ENCODE measurements at regions not wholly inside any gene's neighbourhood (a gene's known extent, or its start where the extent isn't known, plus 50 kb on each side); places are given as distances from the start of the nearest gene placed in this dataset.
"Not testable (repeated sequence)": the region's sequence is repeated elsewhere in the genome, so short reads cannot be mapped to it uniquely, and the experiment has no call there.

- not testable (repeated sequence) for DNase-seq
Observed at GRCh38 chr4:131734851-131735385, 1414.2 kb upstream of the PCDH10 start.

- not testable (repeated sequence) for DNase-seq
Observed at GRCh38 chr4:131738991-131739390, 1410.1 kb upstream of the PCDH10 start.

DNA sequence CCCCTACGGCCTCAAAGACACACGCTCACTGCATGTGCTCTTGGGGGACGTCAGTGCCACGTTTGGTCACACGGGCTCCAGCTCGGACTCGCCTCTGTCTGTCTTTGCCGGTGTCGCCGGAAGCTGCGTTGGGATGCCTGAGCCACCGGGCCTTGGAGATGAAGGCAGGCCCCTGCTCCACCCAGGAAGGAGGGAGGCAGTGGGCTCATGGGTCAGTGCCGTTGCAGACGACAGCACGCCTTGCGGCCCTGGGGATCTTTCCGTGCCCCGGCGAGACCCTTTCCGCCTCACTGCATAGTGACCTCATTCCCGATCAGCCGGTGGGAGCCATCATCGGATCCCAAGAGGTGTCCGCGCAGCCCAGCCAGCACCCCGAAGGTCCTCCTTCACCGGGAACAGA lies 1407.3 kb upstream of the PCDH10 start:
- not testable (repeated sequence) for DNase-seq

GRCh38 chr4:131742536-131743205 lies 1406.4 kb upstream of the PCDH10 start:
- not testable (repeated sequence) for DNase-seq

- not testable (repeated sequence) for DNase-seq
Observed at GRCh38 chr4:131743348-131743747, 1405.7 kb upstream of the PCDH10 start.

GRCh38 chr4:131747203-131747602 lies 1401.9 kb upstream of the PCDH10 start:
- DNase-seq = not testable (repeated sequence)

GRCh38 chr4:131749224-131749623 lies 1399.9 kb upstream of the PCDH10 start:
- not testable (repeated sequence) for DNase-seq

- not testable (repeated sequence) for DNase-seq
Observed at GRCh38 chr4:131750006-131750405, 1399.1 kb upstream of the PCDH10 start.

DNA sequence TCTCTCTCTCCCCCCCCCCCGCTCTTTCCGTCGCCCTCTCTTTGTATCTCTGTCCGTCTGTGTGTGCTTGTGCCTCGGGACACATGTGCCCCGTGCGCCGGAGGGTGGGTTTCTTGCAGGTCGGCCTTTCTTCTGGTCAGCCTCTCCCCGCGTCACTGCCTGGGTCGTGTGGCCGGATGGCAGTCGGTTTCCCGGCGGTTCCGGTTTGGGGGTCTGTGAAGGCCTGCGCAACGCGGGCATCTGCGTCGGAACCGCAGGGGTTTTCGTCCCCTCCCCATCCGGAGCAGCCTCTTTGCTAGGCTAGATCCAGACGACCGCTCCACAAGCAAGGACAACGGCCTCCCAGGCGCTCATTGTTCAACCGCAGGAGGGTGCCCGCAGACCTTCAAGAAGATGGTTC lies 1398.6 kb upstream of the PCDH10 start:
- DNase-seq = not testable (repeated sequence)

DNA sequence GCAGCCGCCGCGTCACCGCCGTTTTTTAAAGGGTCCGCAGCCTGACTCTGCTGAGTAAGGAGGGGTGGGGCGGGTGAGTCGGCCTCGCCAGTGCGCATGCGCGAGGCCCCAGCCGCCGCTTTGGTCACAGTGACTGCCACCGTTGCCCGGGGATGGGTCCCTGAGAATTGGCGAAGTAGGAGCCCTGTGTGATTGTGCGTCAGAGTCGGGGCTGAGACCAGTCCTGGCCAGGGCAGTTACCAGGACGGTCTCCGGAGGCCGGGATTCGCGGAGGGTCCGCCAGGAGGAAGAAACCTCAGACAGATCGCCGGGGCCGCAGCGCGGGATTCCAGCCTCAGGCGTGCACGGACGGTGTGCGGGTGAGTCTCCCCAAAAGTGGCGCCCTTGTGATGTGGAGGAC lies 1386.9 kb upstream of the PCDH10 start:
- not testable (repeated sequence) for DNase-seq

DNA sequence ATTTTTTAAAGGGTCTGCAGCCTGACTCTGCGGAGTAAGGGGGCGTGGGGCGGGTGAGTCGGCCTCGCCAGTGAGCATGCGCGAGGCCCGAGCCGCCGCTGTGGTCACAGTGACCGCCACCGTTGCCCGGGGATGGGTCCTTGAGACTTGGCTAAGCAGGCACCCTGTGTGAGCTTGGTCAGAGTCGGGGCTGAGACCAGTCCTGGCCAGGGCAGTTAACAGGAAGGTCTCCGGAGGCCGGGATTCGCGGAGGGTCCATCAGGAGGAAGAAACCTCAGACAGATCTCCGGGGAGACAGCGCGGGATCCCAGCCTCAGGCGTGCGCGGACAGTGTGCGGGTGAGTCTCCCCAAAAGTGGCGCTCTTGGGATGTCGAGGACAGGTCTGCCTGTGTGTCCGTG lies 1384.4 kb upstream of the PCDH10 start:
- no peak for DNase-seq

- DNase-seq = not testable (repeated sequence)
Observed at GRCh38 chr4:131774382-131774781, 1374.7 kb upstream of the PCDH10 start.

DNA sequence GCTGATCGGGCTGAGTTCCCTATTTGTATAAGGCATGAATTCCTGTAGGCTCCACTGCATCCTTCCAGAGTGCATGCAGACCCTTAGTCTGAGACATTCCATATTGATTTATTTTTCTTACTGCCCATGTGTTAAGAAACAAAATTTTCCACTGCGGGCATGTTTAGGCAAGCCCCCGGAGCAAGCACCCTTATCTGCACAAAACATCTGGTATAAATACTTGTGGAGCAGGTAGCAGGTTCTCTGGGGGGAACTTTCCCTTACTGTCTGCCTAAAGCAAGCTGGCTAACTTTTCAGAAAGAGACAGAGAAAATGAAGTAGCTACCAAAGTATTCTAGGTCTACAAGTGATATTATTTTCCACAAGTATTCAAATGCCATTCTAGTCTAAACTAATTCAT lies 1338.5 kb upstream of the PCDH10 start:
- not testable (repeated sequence) for DNase-seq
